OCI-LY3 (cell line): ENCODE measurements at regions not wholly inside any gene's neighbourhood (a gene's known extent, or its start where the extent isn't known, plus 50 kb on each side); places are given as distances from the start of the nearest gene placed in this dataset.

Experiments used
- H2AFZ ChIP-seq: fragments of 200-600, 300-600 bp; shearing (Covaris generic); 2 replicates; pipeline ENCODE4 v1.6.0; 2014; ENCODE audit warnings: antibody characterized with exemption, low read depth, low read length
- H3K27ac ChIP-seq: fragments of 200-600, 300-600 bp; sonication (generic); 2 replicates; pipeline ENCODE4 v1.5.1; 2014; ENCODE audit warnings: mild to moderate bottlenecking, low read length, moderate library complexity, mixed read lengths
- H3K27me3 ChIP-seq: fragments of 200-600, 300-600 bp; sonication (generic); 2 replicates; pipeline ENCODE4 v1.6.1; 2014; ENCODE audit warnings: low read depth, low read length, mixed read lengths
- H3K36me3 ChIP-seq: fragments of 200-600, 300-600 bp; sonication (generic); replicated peaks from 2 replicates; pipeline ENCODE3; 2014; ENCODE audit warnings: low read depth, low read length, mixed read lengths
- H3K4me1 ChIP-seq: fragments of 300-600, 200-600 bp; sonication (generic); 2 replicates; pipeline ENCODE4 v1.6.1; 2014; ENCODE audit warnings: low read length, mixed read lengths
- H3K4me2 ChIP-seq: fragments of 200-600, 300-600 bp; sonication (generic); 2 replicates; pipeline ENCODE4 v1.6.1; 2014; ENCODE audit warnings: low read length, mixed read lengths
- H3K4me3 ChIP-seq: fragments of 300-600, 200-600 bp; sonication (generic); 2 replicates; pipeline ENCODE4 v1.5.1; 2014; ENCODE audit warnings: antibody characterized with exemption, mild to moderate bottlenecking, low read length, moderate library complexity
- H3K79me2 ChIP-seq: fragments of 300-600, 200-600 bp; shearing (Covaris generic); 2 replicates; pipeline ENCODE4 v1.6.1; 2014; ENCODE audit warnings: mild to moderate bottlenecking, low read length, mixed read lengths
- H3K9ac ChIP-seq: fragments of 300-600, 200-600 bp; shearing (Covaris generic); 2 replicates; pipeline ENCODE4 v1.6.0; 2014; ENCODE audit warnings: mild to moderate bottlenecking, low read length, moderate library complexity
- H3K9me3 ChIP-seq: fragments of 200-600, 300-600 bp; shearing (Covaris generic); 2 replicates; pipeline ENCODE4 v1.6.1; 2014; ENCODE audit warnings: low read length, mixed read lengths; ENCODE audit not compliant: insufficient read depth
- H4K20me1 ChIP-seq: fragments of 200-600, 300-600 bp; sonication (generic); 2 replicates; pipeline ENCODE4 v1.6.1; 2016; ENCODE audit warnings: low read length, mixed read lengths; ENCODE audit not compliant: insufficient read depth
- CTCF ChIP-seq: fragments of 200-600, 300-600 bp; sonication (generic); IDR thresholded peaks from 2 replicates; pipeline ENCODE4 v1.5.1; 2014; ENCODE audit warnings: antibody characterized with exemption, low read length, low read depth
- EZH2phosphoT487 ChIP-seq: fragments of 200-600 bp; shearing (Covaris generic); IDR thresholded peaks from 2 replicates; pipeline ENCODE4 v1.6.1; 2018; ENCODE audit warnings: antibody characterized with exemption, mixed run types, low read depth

GRCh38 chr6:24987446-24988115 is 51.8 kb upstream of the RIPOR2 start:
- Histone ChIP-seq H3K4me2 (no peak overlapping the region), H3K4me1 (peaks cover 23% of the 10 kb centered on the region), H3K36me3 (peaks cover 52% of the 10 kb centered on the region), H4K20me1 (peaks cover 96% of the 10 kb centered on the region), H3K27me3 (no peaks in the 10 kb centered on the region), H3K9ac (no peak overlapping the region), H3K4me3 (no peak overlapping the region), H2AFZ (no peak overlapping the region), H3K79me2 (peaks cover 100% of the 10 kb centered on the region), H3K9me3 (no peaks in the 10 kb centered on the region), H3K27ac (no peak overlapping the region)
- TF ChIP-seq CTCF, result no peak
- TF ChIP-seq EZH2phosphoT487, result no peak

GRCh38 chr6:24988562-24988961 is 52.8 kb upstream of the RIPOR2 start:
- no peak overlapping the region for H3K4me3 ChIP-seq
- TF ChIP-seq CTCF, result no peak
- no peak for TF ChIP-seq EZH2phosphoT487
- no peak overlapping the region for H3K9ac ChIP-seq
- H3K9me3 ChIP-seq, result no peaks in the 10 kb centered on the region
- H3K36me3 ChIP-seq, result peaks cover 52% of the 10 kb centered on the region
- peaks cover 100% of the 10 kb centered on the region for H3K79me2 ChIP-seq
- no peak overlapping the region for H3K27ac ChIP-seq
- H3K4me1 ChIP-seq, result peaks cover 20% of the 10 kb centered on the region
- no peak overlapping the region for H2AFZ ChIP-seq
- H3K4me2 ChIP-seq, result no peak overlapping the region
- peaks cover 96% of the 10 kb centered on the region for H4K20me1 ChIP-seq
- no peaks in the 10 kb centered on the region for H3K27me3 ChIP-seq

GRCh38 chr6:24990236-24990845 is 54.6 kb upstream of the RIPOR2 start:
- H4K20me1 ChIP-seq, result peaks cover 96% of the 10 kb centered on the region
- no peak overlapping the region for H3K4me2 ChIP-seq
- no peak overlapping the region for H3K27ac ChIP-seq

More at GRCh38 chr6:24990236-24990845, 54.6 kb upstream of the RIPOR2 start:
- H3K79me2 ChIP-seq, result peaks cover 100% of the 10 kb centered on the region
- peaks cover 20% of the 10 kb centered on the region for H3K4me1 ChIP-seq
- no peak overlapping the region for H2AFZ ChIP-seq
- no peaks in the 10 kb centered on the region for H3K9me3 ChIP-seq
- TF ChIP-seq CTCF, result no peak
- no peak for TF ChIP-seq EZH2phosphoT487
- no peak overlapping the region for H3K9ac ChIP-seq
- no peaks in the 10 kb centered on the region for H3K27me3 ChIP-seq
- H3K4me3 ChIP-seq, result no peak overlapping the region
- peaks cover 50% of the 10 kb centered on the region for H3K36me3 ChIP-seq
